Gastrocnemius medialis (tissue), 4 donors: ENCODE measurements at regions not wholly inside any gene's neighbourhood (a gene's known extent, or its start where the extent isn't known, plus 50 kb on each side); places are given as distances from the start of the nearest gene placed in this dataset.

ENCODE experiments used
- ATAC-seq, 2 donors: fragments of 150-250 bp; one replicate each; pipeline ENCODE4 v1.9.1; 2016
- DNase-seq, 2 donors: peaks; one replicate each; pipeline ENCODE4 v3.0.0-alpha.2; 2019
- H3K27ac ChIP-seq, 4 donors: fragments of 200-600 bp; sonication (generic); 1 replicate in 1 of 4; 2 replicates in 3 of 4; pipeline ENCODE4 v1.5.1; 2016 to 2018; ENCODE audit warnings: mild to moderate bottlenecking in 2 of 4, moderate library complexity in 1 of 4
- H3K27me3 ChIP-seq, 3 donors: fragments of 200-600 bp; sonication (generic) in 2 of 3; 1 replicate in 1 of 3; 2 replicates in 2 of 3; pipeline versions ENCODE4 v1.5.1 to v1.6.0; 2016 to 2019; ENCODE audit warnings: mild to moderate bottlenecking in 1 of 3, moderate library complexity in 1 of 3
- H3K36me3 ChIP-seq, 2 donors: fragments of 200-600 bp; sonication (generic) in 1 of 2; one replicate each; pipeline ENCODE4 v1.5.1; 2017 to 2018
- H3K4me1 ChIP-seq, 2 donors: fragments of 200-600 bp; sonication (generic) in 1 of 2; one replicate each; pipeline ENCODE4 v1.5.1; 2016 to 2017; ENCODE audit warnings: mild to moderate bottlenecking in 2 of 2
- H3K4me3 ChIP-seq, 4 donors: fragments of 200-600 bp; sonication (generic) in 3 of 4; 1 replicate in 1 of 4; 2 replicates in 3 of 4; pipeline ENCODE4 v1.5.1; 2016 to 2019; ENCODE audit warnings: mild to moderate bottlenecking in 2 of 4
- H3K9me3 ChIP-seq, 3 donors: fragments of 200-600 bp; sonication (generic) in 2 of 3; 1 replicate in 1 of 3; 2 replicates in 2 of 3; pipeline ENCODE4 v1.5.1; 2016 to 2019
- CTCF ChIP-seq, 5 experiments: fragments of 450-650 bp in 3 of 5; fragments of 200-600 bp in 2 of 5; sonication (generic) in 2 of 5; IDR thresholded peaks in 4 of 5; conservative IDR thresholded peaks in 1 of 5; 1 replicate in 4 of 5; 2 replicates in 1 of 5; pipeline ENCODE4 v1.5.1; 2016 to 2019; ENCODE audit warnings: antibody characterized with exemption in 5 of 5, mild to moderate bottlenecking in 3 of 5, moderate library complexity in 3 of 5
- POLR2A ChIP-seq, 2 donors: fragments of 450-650 bp; IDR thresholded peaks; one replicate each; pipeline ENCODE4 v1.6.1; 2017; ENCODE audit warnings: antibody characterized with exemption in 2 of 2, mild to moderate bottlenecking in 2 of 2, moderate library complexity in 2 of 2
- in situ Hi-C, 4 donors: fragments of 200-750 bp; cut with MboI; loops; one replicate each; pipeline versions ENCODE4 v1.15.0 to v1.8.0; 2017; ENCODE audit warnings: low sequenced_read_pairs in 4 of 4
- intact Hi-C: fragments of 100-400 bp; cut with DNase I; formaldehyde crosslinking; loops from one replicate; pipeline ENCODE4 v1.15.1; 2023; ENCODE audit warnings: low total_unique reads

- Histone ChIP-seq H3K4me3 (no peak overlapping the region), H3K36me3 (no peaks in the 10 kb centered on the region), H3K9me3 (no peaks in the 10 kb centered on the region), H3K27ac (no peak overlapping the region), H3K27me3 (no peaks in the 10 kb centered on the region), H3K4me1 (peaks cover 0 to 11% of the 10 kb centered on the region in 2 donors)
- intact Hi-C loops (no loop called here), in situ Hi-C loops (loop anchor here in 1 of 4 donors (25.0 kb wide), 1 partner anchor 108 kb away; no protein-coding TSS in a partner anchor)
- ATAC-seq (no peak), DNase-seq (no peak)
- TF ChIP-seq CTCF (IDR thresholded peaks at IDR 0.05 in 4 of 5, conservative IDR thresholded peaks at IDR 0.05 in 1 of 5) (no peak), POLR2A (IDR thresholded peaks at IDR 0.05) (no peak)
Observed at GRCh38 chr3:124053871-124054270, 61.9 kb upstream of the ROPN1 start.

- TF ChIP-seq CTCF (IDR thresholded peaks at IDR 0.05 in 4 of 5, conservative IDR thresholded peaks at IDR 0.05 in 1 of 5) (no peak), POLR2A (IDR thresholded peaks at IDR 0.05) (no peak)
Observed at GRCh38 chr3:124056846-124057245, 64.9 kb upstream of the ROPN1 start.

GRCh38 chr3:124057420-124057819 is 65.5 kb upstream of the ROPN1 start:
- no peak for TF ChIP-seq CTCF (IDR thresholded peaks at IDR 0.05 in 4 of 5, conservative IDR thresholded peaks at IDR 0.05 in 1 of 5)
- TF ChIP-seq POLR2A (IDR thresholded peaks at IDR 0.05): no peak
- DNase-seq (no peak), ATAC-seq (no peak)
- Histone ChIP-seq H3K9me3 (no peaks in the 10 kb centered on the region), H3K36me3 (no peaks in the 10 kb centered on the region), H3K4me1 (peaks cover 0 to 23% of the 10 kb centered on the region in 2 donors), H3K27ac (no peak overlapping the region), H3K27me3 (no peaks in the 10 kb centered on the region), H3K4me3 (no peak overlapping the region)
- intact Hi-C loops: no loop called here
- in situ Hi-C loops: loop anchor here in 1 of 4 donors (25.0 kb wide), 1 partner anchor 105 kb away; no protein-coding TSS in a partner anchor

More at GRCh38 chr3:124056846-124057245, 64.9 kb upstream of the ROPN1 start:
- no peaks in the 10 kb centered on the region for H3K36me3 ChIP-seq
- DNase-seq: no peak
- in situ Hi-C loops (loop anchor here in 1 of 4 donors (25.0 kb wide), 1 partner anchor 105 kb away; no protein-coding TSS in a partner anchor), intact Hi-C loops (no loop called here)
- no peak for ATAC-seq
- H3K27me3 ChIP-seq: no peaks in the 10 kb centered on the region
- H3K4me3 ChIP-seq: no peak overlapping the region
- H3K27ac ChIP-seq: no peak overlapping the region
- no peaks in the 10 kb centered on the region for H3K9me3 ChIP-seq
- H3K4me1 ChIP-seq: peaks cover 0 to 19% of the 10 kb centered on the region in 2 donors

GRCh38 chr3:124059580-124059979 is 67.7 kb upstream of the ROPN1 start:
- Histone ChIP-seq H3K27me3 (no peaks in the 10 kb centered on the region), H3K9me3 (no peaks in the 10 kb centered on the region), H3K4me1 (peaks cover 4 to 33% of the 10 kb centered on the region in 2 donors), H3K36me3 (no peaks in the 10 kb centered on the region), H3K4me3 (no peak overlapping the region), H3K27ac (no peak overlapping the region)
- DNase-seq (no peak), ATAC-seq (no peak)
- TF ChIP-seq CTCF (IDR thresholded peaks at IDR 0.05 in 4 of 5, conservative IDR thresholded peaks at IDR 0.05 in 1 of 5) (no peak), POLR2A (IDR thresholded peaks at IDR 0.05) (no peak)
- intact Hi-C loops: no loop called here
- in situ Hi-C loops: loop anchor here in 1 of 4 donors (25.0 kb wide), 1 partner anchor 103 kb away; no protein-coding TSS in a partner anchor
